Spleen (tissue), 7 donors: ENCODE measurements at regions not wholly inside any gene's neighbourhood (a gene's known extent, or its start where the extent isn't known, plus 50 kb on each side); places are given as distances from the start of the nearest gene placed in this dataset.
"Not testable (repeated sequence)": the region's sequence is repeated elsewhere in the genome, so short reads cannot be mapped to it uniquely, and the experiment has no call there.

Source experiments
- POLR2AphosphoS5 ChIP-seq, 3 donors: sonication (generic); formaldehyde crosslinking; IDR thresholded peaks; one replicate each; pipeline ENCODE4 v1.5.1; 2017; ENCODE audit warnings: antibody characterized with exemption in 3 of 3
- TF ChIP-seq, protein P1 (sequence below), 11 experiments: fragments of 200-600 bp in 7 of 11; fragments of 450-650 bp in 4 of 11; sonication (generic) in 4 of 11; IDR thresholded peaks in 8 of 11; conservative IDR thresholded peaks in 3 of 11; 1 replicate in 7 of 11; 2 replicates in 4 of 11; pipeline versions ENCODE4 v1.4.0 to v1.8.0; 2016 to 2021; ENCODE audit warnings: antibody characterized with exemption in 11 of 11, inconsistent platforms in 4 of 11, mild to moderate bottlenecking in 1 of 11
- donor health status: DM: no; HTN: no; CAD: no; lungs with moderate emphysema.
- donor health status: DM: no; HTN: no; CAD: no.
- donor health status: DM: no; HTN: no; CAD: no.

DNA sequence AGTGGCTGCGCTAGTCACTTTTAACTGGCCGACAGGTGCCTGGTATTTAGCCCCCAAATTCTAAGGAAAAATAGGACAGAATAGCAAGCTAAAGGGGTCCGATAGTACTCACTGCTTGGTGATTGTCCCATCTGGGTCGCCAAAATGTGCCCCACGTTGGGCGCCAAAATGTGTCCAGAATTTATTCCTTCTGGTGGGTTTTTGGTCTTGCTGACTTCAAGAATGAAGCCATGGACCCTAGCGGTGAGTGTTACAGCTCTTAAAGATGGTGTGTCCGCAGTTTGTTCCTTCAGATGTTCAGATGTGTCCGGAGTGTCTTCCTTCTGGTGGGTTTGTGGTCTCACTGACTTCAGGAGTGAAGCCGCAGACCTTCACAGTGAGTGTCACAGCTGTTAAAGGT lies 144.8 kb upstream of the XIRP2 start:
- TF ChIP-seq, protein P1, sequence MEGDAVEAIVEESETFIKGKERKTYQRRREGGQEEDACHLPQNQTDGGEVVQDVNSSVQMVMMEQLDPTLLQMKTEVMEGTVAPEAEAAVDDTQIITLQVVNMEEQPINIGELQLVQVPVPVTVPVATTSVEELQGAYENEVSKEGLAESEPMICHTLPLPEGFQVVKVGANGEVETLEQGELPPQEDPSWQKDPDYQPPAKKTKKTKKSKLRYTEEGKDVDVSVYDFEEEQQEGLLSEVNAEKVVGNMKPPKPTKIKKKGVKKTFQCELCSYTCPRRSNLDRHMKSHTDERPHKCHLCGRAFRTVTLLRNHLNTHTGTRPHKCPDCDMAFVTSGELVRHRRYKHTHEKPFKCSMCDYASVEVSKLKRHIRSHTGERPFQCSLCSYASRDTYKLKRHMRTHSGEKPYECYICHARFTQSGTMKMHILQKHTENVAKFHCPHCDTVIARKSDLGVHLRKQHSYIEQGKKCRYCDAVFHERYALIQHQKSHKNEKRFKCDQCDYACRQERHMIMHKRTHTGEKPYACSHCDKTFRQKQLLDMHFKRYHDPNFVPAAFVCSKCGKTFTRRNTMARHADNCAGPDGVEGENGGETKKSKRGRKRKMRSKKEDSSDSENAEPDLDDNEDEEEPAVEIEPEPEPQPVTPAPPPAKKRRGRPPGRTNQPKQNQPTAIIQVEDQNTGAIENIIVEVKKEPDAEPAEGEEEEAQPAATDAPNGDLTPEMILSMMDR (IDR thresholded peaks at IDR 0.05 in 8 of 11, conservative IDR thresholded peaks at IDR 0.05 in 3 of 11), result not testable (repeated sequence)
- not testable (repeated sequence) for TF ChIP-seq POLR2AphosphoS5 (IDR thresholded peaks at IDR 0.05)
